Mesendoderm (in vitro differentiated cells): ENCODE measurements at regions not wholly inside any gene's neighbourhood (a gene's known extent, or its start where the extent isn't known, plus 50 kb on each side); places are given as distances from the start of the nearest gene placed in this dataset.

Experiments
- DNase-seq: peaks from one replicate; pipeline ENCODE4 v3.0.0; 2013
- H2AK5ac ChIP-seq: 2 replicates; pipeline ENCODE4 v1.6.1; 2013; ENCODE audit warnings: low read length, inconsistent platforms
- H2BK120ac ChIP-seq: 2 replicates; pipeline ENCODE4 v1.6.1; 2013; ENCODE audit warnings: low read depth, mild to moderate bottlenecking, low read length, moderate library complexity, mixed read lengths
- H2BK15ac ChIP-seq: replicated peaks from 2 replicates; pipeline ENCODE4 v1.6.1; 2013; ENCODE audit warnings: low read depth, mild to moderate bottlenecking, moderate library complexity
- H2BK5ac ChIP-seq: 2 replicates; pipeline ENCODE4 v1.6.1; 2013; ENCODE audit warnings: low read length, inconsistent platforms
- H3K18ac ChIP-seq: 2 replicates; pipeline ENCODE4 v1.6.1; 2013; ENCODE audit warnings: mild to moderate bottlenecking, low read length, mixed read lengths
- H3K23ac ChIP-seq: one replicate; pipeline ENCODE4 v1.6.1; 2013; ENCODE audit warnings: low read length
- H3K27ac ChIP-seq: 2 replicates; pipeline ENCODE4 v1.5.1; 2013; ENCODE audit warnings: low read depth, mild to moderate bottlenecking, inconsistent platforms, low read length, moderate library complexity
- H3K27me3 ChIP-seq: 2 replicates; pipeline ENCODE4 v1.6.1; 2013; ENCODE audit warnings: low read length, control low read depth, mild to moderate bottlenecking, inconsistent platforms; ENCODE audit not compliant: insufficient read depth, poor library complexity
- H3K36me3 ChIP-seq: 2 replicates; pipeline ENCODE4 v1.6.1; 2013; ENCODE audit warnings: low read length, inconsistent platforms; ENCODE audit not compliant: control insufficient read depth, insufficient read depth
- H3K4ac ChIP-seq: one replicate; pipeline ENCODE4 v1.6.1; 2013; ENCODE audit warnings: low read depth, mild to moderate bottlenecking, low read length, moderate library complexity
- H3K4me1 ChIP-seq: 2 replicates; pipeline ENCODE4 v1.6.1; 2013; ENCODE audit warnings: low read depth, low read length, inconsistent platforms; ENCODE audit not compliant: control insufficient read depth
- H3K4me2 ChIP-seq: 2 replicates; pipeline ENCODE4 v1.6.1; 2013; ENCODE audit warnings: low read length
- H3K4me3 ChIP-seq: 2 replicates; pipeline ENCODE4 v1.5.1; 2013; ENCODE audit warnings: mild to moderate bottlenecking, low read length
- H3K56ac ChIP-seq: one replicate; pipeline ENCODE4 v1.6.1; 2013; ENCODE audit warnings: low read length
- H3K79me1 ChIP-seq: 2 replicates; pipeline ENCODE4 v1.6.1; 2013; ENCODE audit warnings: low read length, inconsistent platforms
- H3K79me2 ChIP-seq: 2 replicates; pipeline ENCODE4 v1.6.1; 2013; ENCODE audit warnings: mild to moderate bottlenecking, low read length; ENCODE audit not compliant: control insufficient read depth, insufficient read depth
- H3K9ac ChIP-seq: 2 replicates; pipeline ENCODE4 v1.6.1; 2013; ENCODE audit warnings: low read length, inconsistent platforms
- H4K5ac ChIP-seq: one replicate; pipeline ENCODE4 v1.6.1; 2013; ENCODE audit warnings: low read length
- H4K8ac ChIP-seq: one replicate; pipeline ENCODE4 v1.6.1; 2013; ENCODE audit warnings: low read depth, mild to moderate bottlenecking, control low read depth, low read length, moderate library complexity
- WGBS: extraction: QIAGEN DNeasy Blood & Tissue Kit; methylation state at CpG from one replicate; pipeline ENCODE4 v1.1.7; 2013; ENCODE audit warnings: low lambda C conversion rate, missing lambda C conversion rate; ENCODE audit not compliant: insufficient coverage; ENCODE audit errors: extremely low coverage; 5-methylcytosine and 5-hydroxymethylcytosine counted together

DNA sequence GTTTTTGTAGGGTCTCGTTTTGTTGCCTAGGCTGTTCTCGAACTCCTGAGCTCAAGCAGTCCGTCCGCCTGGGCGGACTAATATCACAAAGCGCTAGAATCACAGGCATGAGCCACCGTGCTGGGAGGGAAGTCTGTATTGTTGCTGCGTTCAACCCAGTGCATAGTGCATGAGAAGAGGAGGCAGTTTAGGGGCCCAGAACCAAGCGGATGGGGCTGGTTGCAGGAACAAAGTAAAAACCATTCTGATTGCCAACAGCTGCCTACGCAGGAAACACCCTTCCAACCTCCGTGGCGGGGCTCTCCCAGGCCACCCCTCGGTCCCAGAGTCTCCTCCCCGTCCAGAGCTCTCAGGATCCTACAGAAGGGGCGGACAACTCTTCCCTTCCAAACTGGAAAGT lies 87.1 kb downstream of the ANXA2R start:
- WGBS, result no CpG with 5 or more reads among the region's 15 CpGs

DNA sequence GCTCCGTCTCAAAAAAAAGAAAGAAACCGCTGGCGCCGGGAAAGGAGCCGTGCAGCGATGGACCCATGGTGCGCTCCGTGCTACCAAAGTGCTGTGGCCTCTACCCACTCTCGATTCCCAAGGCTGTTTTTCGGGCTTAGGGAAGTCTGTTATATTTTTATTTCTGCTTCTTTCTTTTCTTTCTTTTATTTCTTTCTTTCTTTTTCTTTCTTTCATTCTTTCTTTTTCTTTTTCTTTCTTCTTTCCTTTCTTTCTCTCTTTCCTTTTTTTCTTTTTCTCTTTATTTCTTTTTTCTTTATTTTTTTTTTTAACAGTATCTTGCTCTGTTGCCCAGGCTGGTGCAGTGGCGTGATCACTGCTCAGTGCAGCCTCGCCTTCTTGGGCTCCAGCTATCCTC lies 87.5 kb downstream of the ANXA2R start:
- H3K36me3 ChIP-seq, result no peaks in the 10 kb centered on the region
- H3K9ac ChIP-seq, result no peak overlapping the region
- no peak overlapping the region for H3K18ac ChIP-seq
- H2BK15ac ChIP-seq, result no peak overlapping the region
- no peaks in the 10 kb centered on the region for H3K27me3 ChIP-seq
- H3K4me3 ChIP-seq, result no peak overlapping the region
- H3K56ac ChIP-seq, result no peak overlapping the region
- no peak overlapping the region for H2BK120ac ChIP-seq
- no peak overlapping the region for H3K4me2 ChIP-seq
- H3K4me1 ChIP-seq, result no peaks in the 10 kb centered on the region
- WGBS, result no CpG with 5 or more reads among the region's 12 CpGs
- H3K27ac ChIP-seq, result no peak overlapping the region
- no peak for DNase-seq
- no peak overlapping the region for H4K5ac ChIP-seq
- H3K23ac ChIP-seq, result no peak overlapping the region
- H3K79me1 ChIP-seq, result no peaks in the 10 kb centered on the region
- H4K8ac ChIP-seq, result no peak overlapping the region
- H2AK5ac ChIP-seq, result no peak overlapping the region
- H3K79me2 ChIP-seq, result no peaks in the 10 kb centered on the region
- no peak overlapping the region for H3K4ac ChIP-seq
- no peak overlapping the region for H2BK5ac ChIP-seq

More for the DNA sequence above, 87.1 kb downstream of the ANXA2R start:
- Histone ChIP-seq H3K79me1 (no peaks in the 10 kb centered on the region), H3K36me3 (no peaks in the 10 kb centered on the region), H3K27ac (no peak overlapping the region), H3K18ac (no peak overlapping the region), H2BK120ac (no peak overlapping the region), H3K4me2 (no peak overlapping the region), H3K23ac (no peak overlapping the region), H2AK5ac (no peak overlapping the region), H3K79me2 (no peaks in the 10 kb centered on the region), H3K56ac (no peak overlapping the region), H3K4ac (no peak overlapping the region), H3K27me3 (no peaks in the 10 kb centered on the region), H4K8ac (no peak overlapping the region), H4K5ac (no peak overlapping the region), H3K4me3 (no peak overlapping the region), H2BK5ac (no peak overlapping the region), H2BK15ac (no peak overlapping the region), H3K9ac (no peak overlapping the region), H3K4me1 (no peaks in the 10 kb centered on the region)
- DNase-seq, result no peak

DNA sequence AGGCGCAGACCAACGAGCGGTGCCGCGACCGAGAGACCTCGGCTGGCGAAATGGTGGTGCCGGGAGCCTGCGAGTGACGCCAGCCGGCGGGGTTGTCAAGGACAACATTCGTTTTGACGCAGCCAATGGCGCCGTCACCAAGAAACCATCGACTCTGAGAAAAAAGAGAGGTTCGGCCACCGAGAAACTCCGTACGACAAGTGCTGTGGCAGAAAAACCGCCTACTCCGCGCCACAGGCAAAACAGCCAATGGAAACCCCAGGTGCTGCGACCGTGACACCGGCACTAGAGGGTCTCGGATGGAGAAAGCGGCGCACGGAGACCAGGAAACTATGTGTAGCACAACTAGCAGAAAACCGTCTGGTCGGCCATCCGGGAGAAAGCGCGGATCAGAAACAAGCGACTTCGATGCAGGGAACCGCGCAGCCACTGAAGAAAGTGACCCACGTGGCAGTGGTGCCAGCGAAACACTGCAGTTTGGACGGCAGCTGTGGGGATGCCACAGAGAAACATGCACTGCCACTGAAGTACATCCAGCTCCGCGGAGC lies 88.8 kb downstream of the ANXA2R start:
- Histone ChIP-seq H3K79me2 (no peaks in the 10 kb centered on the region), H3K36me3 (no peaks in the 10 kb centered on the region), H3K18ac (no peak overlapping the region), H4K8ac (no peak overlapping the region), H3K56ac (no peak overlapping the region), H4K5ac (no peak overlapping the region), H3K27me3 (no peaks in the 10 kb centered on the region), H3K23ac (no peak overlapping the region), H2BK5ac (no peak overlapping the region), H3K27ac (no peak overlapping the region), H2BK120ac (no peak overlapping the region), H3K4ac (no peak overlapping the region), H2BK15ac (no peak overlapping the region), H3K4me1 (no peaks in the 10 kb centered on the region), H2AK5ac (no peak overlapping the region), H3K4me3 (no peak overlapping the region), H3K4me2 (no peak overlapping the region), H3K79me1 (no peaks in the 10 kb centered on the region), H3K9ac (no peak overlapping the region)
- DNase-seq, result no peak
- no CpG with 5 or more reads among the region's 46 CpGs for WGBS

DNA sequence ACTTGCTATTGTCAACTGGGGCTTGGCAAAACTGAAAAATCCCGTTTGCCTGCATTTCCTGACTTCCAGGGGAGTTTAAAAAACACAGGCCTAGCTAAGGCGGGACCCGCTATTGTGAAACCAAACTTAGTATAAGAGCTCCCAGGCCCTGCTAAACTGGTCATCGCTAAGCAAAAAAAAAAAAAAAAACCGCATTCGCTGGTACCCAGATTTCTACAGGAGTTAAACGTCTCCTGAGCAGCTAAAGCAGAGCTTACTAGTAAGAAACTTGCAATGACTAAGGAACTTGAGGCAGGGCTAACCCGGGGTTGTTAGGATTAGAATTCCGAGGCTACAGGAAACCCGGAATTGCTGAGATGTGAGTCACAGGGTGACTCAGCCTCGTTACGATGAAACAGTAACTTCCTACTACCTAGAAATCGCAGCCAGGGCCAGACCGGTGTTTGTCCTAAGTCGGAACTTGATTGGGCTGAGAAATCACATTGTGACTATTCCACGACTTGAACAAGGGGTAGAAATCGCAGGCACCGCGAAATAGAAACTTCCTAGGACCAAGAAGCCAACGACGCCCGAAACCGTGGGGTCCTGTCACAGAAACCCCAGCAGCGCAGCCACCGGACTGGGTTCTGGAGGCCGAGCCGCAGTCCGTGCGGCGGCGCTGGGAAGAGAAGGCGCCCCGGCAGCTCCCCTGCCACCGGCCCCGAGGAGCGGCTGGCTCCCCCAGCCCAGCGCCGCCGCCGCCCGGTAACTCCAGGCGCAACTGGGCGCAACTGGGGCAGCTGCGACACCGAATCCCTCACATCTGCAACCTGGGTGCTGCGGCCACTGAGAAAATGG lies 89.4 kb downstream of the ANXA2R start:
- Histone ChIP-seq H3K79me2 (no peaks in the 10 kb centered on the region), H3K79me1 (no peaks in the 10 kb centered on the region), H4K8ac (no peak overlapping the region), H3K4me1 (no peaks in the 10 kb centered on the region), H3K36me3 (no peaks in the 10 kb centered on the region), H3K23ac (no peak overlapping the region), H3K27ac (no peak overlapping the region), H2BK5ac (no peak overlapping the region), H3K4me2 (no peak overlapping the region), H3K27me3 (no peaks in the 10 kb centered on the region), H3K4me3 (no peak overlapping the region), H3K9ac (no peak overlapping the region), H4K5ac (no peak overlapping the region), H2BK120ac (no peak overlapping the region), H3K56ac (no peak overlapping the region), H2AK5ac (no peak overlapping the region), H2BK15ac (no peak overlapping the region), H3K18ac (no peak overlapping the region), H3K4ac (no peak overlapping the region)
- peak; percentile 79 for DNase-seq
- no CpG with 5 or more reads among the region's 46 CpGs for WGBS

DNA sequence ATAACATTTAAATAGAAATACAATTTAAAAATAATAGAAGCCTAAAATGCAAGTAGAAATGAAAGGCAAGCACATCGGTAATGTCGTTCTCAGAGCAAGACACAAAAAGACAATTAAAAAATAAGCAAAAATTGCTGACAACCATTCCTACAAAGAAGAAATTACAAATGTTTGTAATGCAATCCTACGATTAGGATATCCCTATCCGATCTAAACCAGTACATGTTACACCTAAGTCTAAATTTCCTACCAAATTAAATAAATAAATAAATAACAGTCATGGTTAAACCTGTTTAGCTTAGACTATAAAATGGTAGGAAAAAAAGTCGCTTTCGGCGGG lies 90.0 kb downstream of the ANXA2R start:
- no peaks in the 10 kb centered on the region for H3K79me2 ChIP-seq
- no peak overlapping the region for H2BK15ac ChIP-seq
- no peaks in the 10 kb centered on the region for H3K27me3 ChIP-seq
- no peaks in the 10 kb centered on the region for H3K79me1 ChIP-seq
- 100% methylated on average over 1 of the region's 7 CpGs for WGBS
- no peak overlapping the region for H2AK5ac ChIP-seq
- no peak overlapping the region for H3K23ac ChIP-seq
- no peak overlapping the region for H4K5ac ChIP-seq
- H3K4ac ChIP-seq, result no peak overlapping the region
- H4K8ac ChIP-seq, result no peak overlapping the region
- no peak overlapping the region for H3K4me3 ChIP-seq
- H3K56ac ChIP-seq, result no peak overlapping the region
- H2BK120ac ChIP-seq, result no peak overlapping the region
- no peaks in the 10 kb centered on the region for H3K4me1 ChIP-seq
- no peak overlapping the region for H3K4me2 ChIP-seq
- H3K36me3 ChIP-seq, result no peaks in the 10 kb centered on the region
- H2BK5ac ChIP-seq, result no peak overlapping the region
- no peak overlapping the region for H3K9ac ChIP-seq
- no peak overlapping the region for H3K18ac ChIP-seq
- no peak for DNase-seq
- H3K27ac ChIP-seq, result no peak overlapping the region
